Omental fat pad (tissue), 3 donors: ENCODE measurements at regions not wholly inside any gene's neighbourhood (a gene's known extent, or its start where the extent isn't known, plus 50 kb on each side); places are given as distances from the start of the nearest gene placed in this dataset.
A peak's percentile ranks its signal among the peaks of the same experiment; 100 is the strongest.

ENCODE experiments used
- ATAC-seq: fragments of 150-250 bp; one replicate; pipeline ENCODE4 v1.9.1; 2016; ENCODE audit warnings: mild to moderate bottlenecking, moderate library complexity; ENCODE audit not compliant: low FRiP score
- DNase-seq: peaks from one replicate; pipeline ENCODE4 v3.0.0-alpha.2; 2019; ENCODE audit warnings: low spot score
- CTCF ChIP-seq, 3 donors: fragments of 450-650 bp; IDR thresholded peaks; one replicate each; pipeline ENCODE4 v1.5.1; 2016 to 2017; ENCODE audit warnings: antibody characterized with exemption in 3 of 3, mild to moderate bottlenecking in 3 of 3, moderate library complexity in 2 of 3

- ATAC-seq (no peak), DNase-seq (no peak)
- no peak for TF ChIP-seq CTCF (IDR thresholded peaks at IDR 0.05)
Observed at GRCh38 chr2:114185501-114185900, 256.9 kb upstream of the DPP10 start.

- no peak for DNase-seq
- peak; percentile 41 for ATAC-seq
- TF ChIP-seq CTCF (IDR thresholded peaks at IDR 0.05), result no peak
Observed at GRCh38 chr2:114192362-114192761, 250.1 kb upstream of the DPP10 start.

- ATAC-seq (no peak), DNase-seq (no peak)
- no peak for TF ChIP-seq CTCF (IDR thresholded peaks at IDR 0.05)
Observed at GRCh38 chr2:114201781-114202180, 240.7 kb upstream of the DPP10 start.

GRCh38 chr2:114203679-114204078 lies 238.8 kb upstream of the DPP10 start:
- no peak for TF ChIP-seq CTCF (IDR thresholded peaks at IDR 0.05)
- no peak for DNase-seq
- ATAC-seq, result no peak

GRCh38 chr2:114213808-114214207 lies 228.6 kb upstream of the DPP10 start:
- ATAC-seq (no peak), DNase-seq (no peak)
- no peak for TF ChIP-seq CTCF (IDR thresholded peaks at IDR 0.05)

GRCh38 chr2:114218383-114218782 lies 224.1 kb upstream of the DPP10 start:
- DNase-seq (no peak), ATAC-seq (no peak)
- no peak for TF ChIP-seq CTCF (IDR thresholded peaks at IDR 0.05)

- no peak for TF ChIP-seq CTCF (IDR thresholded peaks at IDR 0.05)
- ATAC-seq (no peak), DNase-seq (no peak)
Observed at GRCh38 chr2:114219456-114219855, 223.0 kb upstream of the DPP10 start.
